ENCODE measurements at regions not wholly inside any gene's neighbourhood (a gene's known extent, or its start where the extent isn't known, plus 50 kb on each side); places are given as distances from the start of the nearest gene placed in this dataset.

- Histone ChIP-seq H3K27me3 (ENCODE audit: control insufficient read depth in 1 of 2, insufficient read depth in 2 of 2, low read length in 2 of 2) (no peaks in the 10 kb centered on the region), H3K9ac (ENCODE audit: low read length) (no peak overlapping the region), H3K36me3 (ENCODE audit: insufficient read depth, low read length) (no peaks in the 10 kb centered on the region), H3K27ac (ENCODE audit: low read depth, low read length) (no peak overlapping the region), H3K4me3 (ENCODE audit: low read depth in 1 of 2, low read length in 2 of 2) (no peak overlapping the region), H3K4me1 (ENCODE audit: insufficient read depth, low read length) (no peaks in the 10 kb centered on the region), H3K9me3 (ENCODE audit: low read length) (no peaks in the 10 kb centered on the region)
These were observed 643.8 kb downstream of the SORCS1 start for GRCh38 chr10:106520698-106521097.

GRCh38 chr10:106519376-106520030 lies 645.0 kb downstream of the SORCS1 start:
- H3K9ac ChIP-seq (ENCODE audit: low read length): no peak overlapping the region
- no peak overlapping the region for H3K4me3 ChIP-seq (ENCODE audit: low read depth in 1 of 2, low read length in 2 of 2)
- H3K4me1 ChIP-seq (ENCODE audit: insufficient read depth, low read length): no peaks in the 10 kb centered on the region
- H3K27me3 ChIP-seq (ENCODE audit: control insufficient read depth in 1 of 2, insufficient read depth in 2 of 2, low read length in 2 of 2): no peaks in the 10 kb centered on the region
- H3K36me3 ChIP-seq (ENCODE audit: insufficient read depth, low read length): no peaks in the 10 kb centered on the region
- H3K9me3 ChIP-seq (ENCODE audit: low read length): no peaks in the 10 kb centered on the region
- H3K27ac ChIP-seq (ENCODE audit: low read depth, low read length): no peak overlapping the region

- no peak overlapping the region for H3K27ac ChIP-seq (ENCODE audit: low read depth, low read length)
- H3K4me1 ChIP-seq (ENCODE audit: insufficient read depth, low read length): no peaks in the 10 kb centered on the region
- no peaks in the 10 kb centered on the region for H3K9me3 ChIP-seq (ENCODE audit: low read length)
- no peaks in the 10 kb centered on the region for H3K36me3 ChIP-seq (ENCODE audit: insufficient read depth, low read length)
- no peak overlapping the region for H3K4me3 ChIP-seq (ENCODE audit: low read depth in 1 of 2, low read length in 2 of 2)
- no peaks in the 10 kb centered on the region for H3K27me3 ChIP-seq (ENCODE audit: control insufficient read depth in 1 of 2, insufficient read depth in 2 of 2, low read length in 2 of 2)
- H3K9ac ChIP-seq (ENCODE audit: low read length): no peak overlapping the region
These were observed 649.2 kb downstream of the SORCS1 start for GRCh38 chr10:106515206-106515790.

- Histone ChIP-seq H3K27me3 (ENCODE audit: control insufficient read depth in 1 of 2, insufficient read depth in 2 of 2, low read length in 2 of 2) (no peaks in the 10 kb centered on the region), H3K4me1 (ENCODE audit: insufficient read depth, low read length) (no peaks in the 10 kb centered on the region), H3K9me3 (ENCODE audit: low read length) (no peaks in the 10 kb centered on the region), H3K27ac (ENCODE audit: low read depth, low read length) (no peak overlapping the region), H3K36me3 (ENCODE audit: insufficient read depth, low read length) (no peaks in the 10 kb centered on the region), H3K4me3 (ENCODE audit: low read depth in 1 of 2, low read length in 2 of 2) (no peak overlapping the region), H3K9ac (ENCODE audit: low read length) (no peak overlapping the region)
These were observed 651.1 kb downstream of the SORCS1 start for GRCh38 chr10:106513352-106513771.

- H3K36me3 ChIP-seq (ENCODE audit: insufficient read depth, low read length): no peaks in the 10 kb centered on the region
- no peaks in the 10 kb centered on the region for H3K4me1 ChIP-seq (ENCODE audit: insufficient read depth, low read length)
- H3K9me3 ChIP-seq (ENCODE audit: low read length): no peaks in the 10 kb centered on the region
- H3K27ac ChIP-seq (ENCODE audit: low read depth, low read length): no peak overlapping the region
- H3K4me3 ChIP-seq (ENCODE audit: low read depth in 1 of 2, low read length in 2 of 2): no peak overlapping the region
- no peaks in the 10 kb centered on the region for H3K27me3 ChIP-seq (ENCODE audit: control insufficient read depth in 1 of 2, insufficient read depth in 2 of 2, low read length in 2 of 2)
- no peak overlapping the region for H3K9ac ChIP-seq (ENCODE audit: low read length)
These were observed 652.6 kb downstream of the SORCS1 start for GRCh38 chr10:106511917-106512316.

- no peak overlapping the region for H3K27ac ChIP-seq (ENCODE audit: low read depth, low read length)
- H3K4me1 ChIP-seq (ENCODE audit: insufficient read depth, low read length): no peaks in the 10 kb centered on the region
- no peaks in the 10 kb centered on the region for H3K9me3 ChIP-seq (ENCODE audit: low read length)
- no peak overlapping the region for H3K4me3 ChIP-seq (ENCODE audit: low read depth in 1 of 2, low read length in 2 of 2)
- no peaks in the 10 kb centered on the region for H3K36me3 ChIP-seq (ENCODE audit: insufficient read depth, low read length)
- H3K27me3 ChIP-seq (ENCODE audit: control insufficient read depth in 1 of 2, insufficient read depth in 2 of 2, low read length in 2 of 2): no peaks in the 10 kb centered on the region
- H3K9ac ChIP-seq (ENCODE audit: low read length): no peak overlapping the region
These were observed 655.6 kb downstream of the SORCS1 start for GRCh38 chr10:106508950-106509349.

GRCh38 chr10:106506526-106507283 lies 657.8 kb downstream of the SORCS1 start:
- no peak overlapping the region for H3K9ac ChIP-seq (ENCODE audit: low read length)

GRCh38 chr10:106504536-106504935 lies 660.0 kb downstream of the SORCS1 start:
- Histone ChIP-seq H3K4me1 (ENCODE audit: insufficient read depth, low read length) (no peaks in the 10 kb centered on the region), H3K9me3 (ENCODE audit: low read length) (no peaks in the 10 kb centered on the region), H3K27ac (ENCODE audit: low read depth, low read length) (no peak overlapping the region), H3K27me3 (ENCODE audit: control insufficient read depth in 1 of 2, insufficient read depth in 2 of 2, low read length in 2 of 2) (no peaks in the 10 kb centered on the region), H3K4me3 (ENCODE audit: low read depth in 1 of 2, low read length in 2 of 2) (no peak overlapping the region), H3K36me3 (ENCODE audit: insufficient read depth, low read length) (no peaks in the 10 kb centered on the region), H3K9ac (ENCODE audit: low read length) (no peak overlapping the region)

More at GRCh38 chr10:106506526-106507283, 657.8 kb downstream of the SORCS1 start:
- H3K9me3 ChIP-seq (ENCODE audit: low read length): no peaks in the 10 kb centered on the region
- no peaks in the 10 kb centered on the region for H3K27me3 ChIP-seq (ENCODE audit: control insufficient read depth in 1 of 2, insufficient read depth in 2 of 2, low read length in 2 of 2)
- H3K4me3 ChIP-seq (ENCODE audit: low read depth in 1 of 2, low read length in 2 of 2): no peak overlapping the region
- no peak overlapping the region for H3K27ac ChIP-seq (ENCODE audit: low read depth, low read length)
- H3K36me3 ChIP-seq (ENCODE audit: insufficient read depth, low read length): no peaks in the 10 kb centered on the region
- H3K4me1 ChIP-seq (ENCODE audit: insufficient read depth, low read length): no peaks in the 10 kb centered on the region

GRCh38 chr10:106502641-106503040 lies 661.9 kb downstream of the SORCS1 start:
- H3K4me3 ChIP-seq (ENCODE audit: low read depth in 1 of 2, low read length in 2 of 2): no peak overlapping the region
- no peaks in the 10 kb centered on the region for H3K9me3 ChIP-seq (ENCODE audit: low read length)
- H3K9ac ChIP-seq (ENCODE audit: low read length): no peak overlapping the region
- no peaks in the 10 kb centered on the region for H3K36me3 ChIP-seq (ENCODE audit: insufficient read depth, low read length)
- no peaks in the 10 kb centered on the region for H3K4me1 ChIP-seq (ENCODE audit: insufficient read depth, low read length)
- no peaks in the 10 kb centered on the region for H3K27me3 ChIP-seq (ENCODE audit: control insufficient read depth in 1 of 2, insufficient read depth in 2 of 2, low read length in 2 of 2)
- no peak overlapping the region for H3K27ac ChIP-seq (ENCODE audit: low read depth, low read length)

- Histone ChIP-seq H3K9ac (ENCODE audit: low read length) (no peak overlapping the region), H3K36me3 (ENCODE audit: insufficient read depth, low read length) (no peaks in the 10 kb centered on the region), H3K27me3 (ENCODE audit: control insufficient read depth in 1 of 2, insufficient read depth in 2 of 2, low read length in 2 of 2) (no peaks in the 10 kb centered on the region), H3K9me3 (ENCODE audit: low read length) (no peaks in the 10 kb centered on the region), H3K27ac (ENCODE audit: low read depth, low read length) (no peak overlapping the region), H3K4me3 (ENCODE audit: low read depth in 1 of 2, low read length in 2 of 2) (no peak overlapping the region), H3K4me1 (ENCODE audit: insufficient read depth, low read length) (no peaks in the 10 kb centered on the region)
These were observed 663.5 kb downstream of the SORCS1 start for GRCh38 chr10:106500925-106501525.

- Histone ChIP-seq H3K4me3 (ENCODE audit: low read depth in 1 of 2, low read length in 2 of 2) (no peak overlapping the region), H3K9me3 (ENCODE audit: low read length) (no peaks in the 10 kb centered on the region), H3K27me3 (ENCODE audit: control insufficient read depth in 1 of 2, insufficient read depth in 2 of 2, low read length in 2 of 2) (no peaks in the 10 kb centered on the region), H3K36me3 (ENCODE audit: insufficient read depth, low read length) (no peaks in the 10 kb centered on the region), H3K4me1 (ENCODE audit: insufficient read depth, low read length) (no peaks in the 10 kb centered on the region), H3K27ac (ENCODE audit: low read depth, low read length) (no peak overlapping the region), H3K9ac (ENCODE audit: low read length) (no peak overlapping the region)
These were observed 664.2 kb downstream of the SORCS1 start for GRCh38 chr10:106500041-106500924.
